Ovary (tissue), 3 donors: ENCODE measurements at regions not wholly inside any gene's neighbourhood (a gene's known extent, or its start where the extent isn't known, plus 50 kb on each side); places are given as distances from the start of the nearest gene placed in this dataset.

Experiments
- CTCF ChIP-seq, 3 donors: fragments of 450-650 bp in 2 of 3; fragments of 200-600 bp in 1 of 3; IDR thresholded peaks; one replicate each; pipeline versions ENCODE4 v1.5.1 to v1.8.0; 2016 to 2022; ENCODE audit warnings: antibody characterized with exemption in 3 of 3, mild to moderate bottlenecking in 1 of 3
- EP300 ChIP-seq: sonication (generic); formaldehyde crosslinking; IDR thresholded peaks from one replicate; pipeline ENCODE4 v1.6.1; 2017; ENCODE audit warnings: antibody characterized with exemption
- POLR2A ChIP-seq: fragments of 450-650 bp; IDR thresholded peaks from one replicate; pipeline ENCODE4 v1.6.1; 2017; ENCODE audit warnings: antibody characterized with exemption, mild to moderate bottlenecking, moderate library complexity
- donor health status: DM: no; HTN: no; CAD: no.

GRCh38 chr6:163720005-163720404 lies 305.5 kb downstream of the QKI start:
- TF ChIP-seq CTCF (IDR thresholded peaks at IDR 0.05) (no peak), POLR2A (no peak), EP300 (no peak)
